Type B pancreatic cell (in vitro differentiated cells): ENCODE measurements at regions not wholly inside any gene's neighbourhood (a gene's known extent, or its start where the extent isn't known, plus 50 kb on each side); places are given as distances from the start of the nearest gene placed in this dataset.

ENCODE experiments used
- DNase-seq: peaks from one replicate; pipeline ENCODE4 v3.0.0; 2021; ENCODE audit warnings: mixed read lengths; ENCODE audit not compliant: unreplicated experiment; ENCODE audit errors: extremely low spot score
- H3K27ac Mint-ChIP-seq: 2 replicates; pipeline ENCODE4 v1.8.0; 2021; ENCODE audit warnings: mild to moderate bottlenecking, mixed read lengths
- H3K27me3 Mint-ChIP-seq: 2 replicates; pipeline ENCODE4 v1.8.0; 2021; ENCODE audit warnings: mixed read lengths
- H3K36me3 Mint-ChIP-seq: 2 replicates; pipeline ENCODE4 v1.8.0; 2021; ENCODE audit warnings: mixed read lengths
- H3K4me1 Mint-ChIP-seq: one replicate; pipeline ENCODE4 v1.8.0; 2021; ENCODE audit warnings: mixed read lengths; ENCODE audit not compliant: unreplicated experiment
- H3K4me3 Mint-ChIP-seq: 2 replicates; pipeline ENCODE4 v1.8.0; 2021; ENCODE audit warnings: mild to moderate bottlenecking, mixed read lengths
- H3K9me3 Mint-ChIP-seq: 2 replicates; pipeline ENCODE4 v1.8.0; 2021; ENCODE audit warnings: mixed read lengths
- TF ChIP-seq, protein P1 (sequence below): fragments of 200-600 bp; sonication (generic); conservative IDR thresholded peaks from 2 replicates; pipeline ENCODE4 v1.5.0; 2021; ENCODE audit warnings: antibody characterized with exemption, mild to moderate bottlenecking

GRCh38 chr17:70772761-70773160 lies 603.4 kb downstream of the KCNJ2 start:
- DNase-seq = no peak
- Mint-ChIP-seq H3K4me1 (peaks cover 23% of the 10 kb centered on the region), H3K9me3 (no peaks in the 10 kb centered on the region), H3K27me3 (no peaks in the 10 kb centered on the region), H3K36me3 (no peaks in the 10 kb centered on the region), H3K4me3 (no peak overlapping the region), H3K27ac (no peak overlapping the region)
- TF ChIP-seq, protein P1, sequence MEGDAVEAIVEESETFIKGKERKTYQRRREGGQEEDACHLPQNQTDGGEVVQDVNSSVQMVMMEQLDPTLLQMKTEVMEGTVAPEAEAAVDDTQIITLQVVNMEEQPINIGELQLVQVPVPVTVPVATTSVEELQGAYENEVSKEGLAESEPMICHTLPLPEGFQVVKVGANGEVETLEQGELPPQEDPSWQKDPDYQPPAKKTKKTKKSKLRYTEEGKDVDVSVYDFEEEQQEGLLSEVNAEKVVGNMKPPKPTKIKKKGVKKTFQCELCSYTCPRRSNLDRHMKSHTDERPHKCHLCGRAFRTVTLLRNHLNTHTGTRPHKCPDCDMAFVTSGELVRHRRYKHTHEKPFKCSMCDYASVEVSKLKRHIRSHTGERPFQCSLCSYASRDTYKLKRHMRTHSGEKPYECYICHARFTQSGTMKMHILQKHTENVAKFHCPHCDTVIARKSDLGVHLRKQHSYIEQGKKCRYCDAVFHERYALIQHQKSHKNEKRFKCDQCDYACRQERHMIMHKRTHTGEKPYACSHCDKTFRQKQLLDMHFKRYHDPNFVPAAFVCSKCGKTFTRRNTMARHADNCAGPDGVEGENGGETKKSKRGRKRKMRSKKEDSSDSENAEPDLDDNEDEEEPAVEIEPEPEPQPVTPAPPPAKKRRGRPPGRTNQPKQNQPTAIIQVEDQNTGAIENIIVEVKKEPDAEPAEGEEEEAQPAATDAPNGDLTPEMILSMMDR = no peak

DNA sequence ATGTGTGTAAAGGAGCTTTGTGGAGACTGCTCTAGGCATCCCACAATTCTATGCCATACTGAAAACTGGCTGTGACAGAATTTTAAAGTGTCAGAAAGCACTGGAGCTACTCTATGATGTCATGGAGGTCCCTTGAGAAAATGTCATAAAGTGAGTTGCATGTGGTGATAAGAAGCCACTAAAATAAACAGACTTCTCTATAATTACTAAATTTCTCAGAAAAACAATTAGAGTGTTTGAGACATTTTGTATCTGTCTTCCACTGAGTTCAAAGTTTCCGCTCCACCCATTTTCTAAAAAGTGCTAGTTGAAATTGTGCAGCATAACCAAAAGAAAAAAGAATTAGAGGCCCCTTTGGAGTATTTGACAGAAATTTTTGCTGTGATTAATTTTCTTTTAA lies 603.9 kb downstream of the KCNJ2 start:
- H3K4me1 Mint-ChIP-seq = peaks cover 23% of the 10 kb centered on the region
- DNase-seq = no peak
- TF ChIP-seq, protein P1 = no peak
- H3K4me3 Mint-ChIP-seq = no peak overlapping the region
- H3K9me3 Mint-ChIP-seq = no peaks in the 10 kb centered on the region
- no peaks in the 10 kb centered on the region for H3K27me3 Mint-ChIP-seq
- no peak overlapping the region for H3K27ac Mint-ChIP-seq
- H3K36me3 Mint-ChIP-seq = no peaks in the 10 kb centered on the region

- H3K9me3 Mint-ChIP-seq = no peaks in the 10 kb centered on the region
- H3K4me3 Mint-ChIP-seq = no peak overlapping the region
- H3K27ac Mint-ChIP-seq = no peak overlapping the region
- DNase-seq = no peak
- TF ChIP-seq, protein P1 = no peak
- H3K36me3 Mint-ChIP-seq = no peaks in the 10 kb centered on the region
- peaks cover 23% of the 10 kb centered on the region for H3K4me1 Mint-ChIP-seq
- H3K27me3 Mint-ChIP-seq = no peaks in the 10 kb centered on the region
Observed at GRCh38 chr17:70774339-70775117, 605.2 kb downstream of the KCNJ2 start.

- Mint-ChIP-seq H3K4me3 (no peak overlapping the region), H3K36me3 (no peaks in the 10 kb centered on the region), H3K9me3 (no peaks in the 10 kb centered on the region), H3K27me3 (no peaks in the 10 kb centered on the region), H3K27ac (no peak overlapping the region), H3K4me1 (peaks cover 23% of the 10 kb centered on the region)
- TF ChIP-seq, protein P1 = no peak
- no peak for DNase-seq
Observed at GRCh38 chr17:70775679-70776078, 606.3 kb downstream of the KCNJ2 start.

GRCh38 chr17:70776441-70776840 lies 607.1 kb downstream of the KCNJ2 start:
- H3K36me3 Mint-ChIP-seq = no peaks in the 10 kb centered on the region
- no peak overlapping the region for H3K27ac Mint-ChIP-seq
- H3K9me3 Mint-ChIP-seq = no peaks in the 10 kb centered on the region

More at GRCh38 chr17:70776441-70776840, 607.1 kb downstream of the KCNJ2 start:
- TF ChIP-seq, protein P1 = no peak
- H3K4me3 Mint-ChIP-seq = no peak overlapping the region
- H3K27me3 Mint-ChIP-seq = no peaks in the 10 kb centered on the region
- peaks cover 23% of the 10 kb centered on the region for H3K4me1 Mint-ChIP-seq
- no peak for DNase-seq
